ENCODE measurements at regions not wholly inside any gene's neighbourhood (a gene's known extent, or its start where the extent isn't known, plus 50 kb on each side); places are given as distances from the start of the nearest gene placed in this dataset.
A peak's percentile ranks its signal among the peaks of the same experiment; 100 is the strongest.

GRCh38 chr12:93025145-93026103 is 96.3 kb upstream of the EEA1 start:
- Histone ChIP-seq H3K27me3 (no peaks in the 10 kb centered on the region), H3K36me3 (no peaks in the 10 kb centered on the region), H3K27ac (replicated peaks in 1 of 4) (no peak overlapping the region), H3K4me1 (peaks cover 0 to 4% (median 0%) of the 10 kb centered on the region in 4 donors), H3K4me3 (no peak overlapping the region), H3K9me3 (no peaks in the 10 kb centered on the region)
- intact Hi-C loops (cut with DNase I) = loop anchor here (5.0 kb wide), 1 partner anchor 372 kb away; no protein-coding TSS in a partner anchor
- TF ChIP-seq CTCF (IDR thresholded peaks at IDR 0.05) = peak; percentile 38 to 59 (median 49)
- no peak for TF ChIP-seq EP300 (IDR thresholded peaks at IDR 0.05)
- no peak for TF ChIP-seq POLR2A (IDR thresholded peaks at IDR 0.05; ENCODE audit: low read depth)
- no peak for TF ChIP-seq POLR2AphosphoS5 (IDR thresholded peaks at IDR 0.05)
- DNase-seq (ENCODE audit: extremely low spot score) = no peak
- 94% methylated on average over 6 of the region's 6 CpGs for WGBS

GRCh38 chr12:93027041-93027440 is 97.9 kb upstream of the EEA1 start:
- DNase-seq (ENCODE audit: extremely low spot score) = no peak

GRCh38 chr12:93029091-93029490 is 100.0 kb upstream of the EEA1 start:
- Histone ChIP-seq H3K36me3 (no peaks in the 10 kb centered on the region), H3K27ac (replicated peaks in 1 of 4) (no peak overlapping the region), H3K4me3 (no peak overlapping the region), H3K27me3 (no peaks in the 10 kb centered on the region), H3K9me3 (no peaks in the 10 kb centered on the region), H3K4me1 (peaks cover 0 to 10% (median 3%) of the 10 kb centered on the region in 4 donors)
- 90% methylated on average over 3 of the region's 4 CpGs for WGBS
- DNase-seq (ENCODE audit: extremely low spot score) = no peak
- TF ChIP-seq POLR2AphosphoS5 (IDR thresholded peaks at IDR 0.05) = no peak
- TF ChIP-seq CTCF (IDR thresholded peaks at IDR 0.05) = no peak
- TF ChIP-seq EP300 (IDR thresholded peaks at IDR 0.05) = no peak
- no peak for TF ChIP-seq POLR2A (IDR thresholded peaks at IDR 0.05; ENCODE audit: low read depth)
- intact Hi-C loops (cut with DNase I) = loop anchor here (5.0 kb wide), 1 partner anchor 368 kb away; no protein-coding TSS in a partner anchor

More at GRCh38 chr12:93027041-93027440, 97.9 kb upstream of the EEA1 start:
- Histone ChIP-seq H3K36me3 (no peaks in the 10 kb centered on the region), H3K4me1 (peaks cover 0 to 6% (median 0%) of the 10 kb centered on the region in 4 donors), H3K27me3 (no peaks in the 10 kb centered on the region), H3K4me3 (no peak overlapping the region), H3K27ac (replicated peaks in 1 of 4) (no peak overlapping the region), H3K9me3 (no peaks in the 10 kb centered on the region)
- intact Hi-C loops (cut with DNase I) = loop anchor here (5.0 kb wide), 1 partner anchor 370 kb away; no protein-coding TSS in a partner anchor
- WGBS = 79% methylated on average over 2 of the region's 2 CpGs
- no peak for TF ChIP-seq EP300 (IDR thresholded peaks at IDR 0.05)

- no peaks in the 10 kb centered on the region for H3K36me3 ChIP-seq
- H3K27ac ChIP-seq (replicated peaks in 1 of 4) = no peak overlapping the region
- 63% methylated on average over 2 of the region's 2 CpGs for WGBS
- H3K9me3 ChIP-seq = no peaks in the 10 kb centered on the region
- TF ChIP-seq POLR2A (IDR thresholded peaks at IDR 0.05; ENCODE audit: low read depth) (no peak), CTCF (IDR thresholded peaks at IDR 0.05) (no peak), POLR2AphosphoS5 (IDR thresholded peaks at IDR 0.05) (no peak), EP300 (IDR thresholded peaks at IDR 0.05) (no peak)
- no peak overlapping the region for H3K4me3 ChIP-seq
- peaks cover 0 to 10% (median 3%) of the 10 kb centered on the region in 4 donors for H3K4me1 ChIP-seq
- H3K27me3 ChIP-seq = no peaks in the 10 kb centered on the region
- no peak for DNase-seq (ENCODE audit: extremely low spot score)
- intact Hi-C loops (cut with DNase I) = no loop called here
Observed at GRCh38 chr12:93031028-93031427, 101.9 kb upstream of the EEA1 start.

GRCh38 chr12:93032758-93033157 is 103.7 kb upstream of the EEA1 start:
- intact Hi-C loops (cut with DNase I) = no loop called here
- TF ChIP-seq POLR2A (IDR thresholded peaks at IDR 0.05; ENCODE audit: low read depth) (no peak), POLR2AphosphoS5 (IDR thresholded peaks at IDR 0.05) (no peak), CTCF (IDR thresholded peaks at IDR 0.05) (no peak), EP300 (IDR thresholded peaks at IDR 0.05) (no peak)
- Histone ChIP-seq H3K4me1 (peaks cover 0 to 10% (median 3%) of the 10 kb centered on the region in 4 donors), H3K36me3 (no peaks in the 10 kb centered on the region), H3K27me3 (no peaks in the 10 kb centered on the region), H3K4me3 (no peak overlapping the region), H3K9me3 (no peaks in the 10 kb centered on the region), H3K27ac (replicated peaks in 1 of 4) (no peak overlapping the region)
- no peak for DNase-seq (ENCODE audit: extremely low spot score)

Data from esophagus muscularis mucosa (tissue), 4 donors.